H1 (cell line): ENCODE measurements at regions not wholly inside any gene's neighbourhood (a gene's known extent, or its start where the extent isn't known, plus 50 kb on each side); places are given as distances from the start of the nearest gene placed in this dataset.

ENCODE experiments used
- CTCF ChIA-PET: fragments of 300-600 bp; sonication (Branson Sonifier 250); formaldehyde crosslinking; loops from one replicate; lab custom pipeline; 2021; ENCODE audit not compliant: partially characterized antibody; lab: Charles Lee
- POLR2A ChIA-PET: fragments of 300-600 bp; sonication (Branson Sonifier 250); formaldehyde crosslinking; loops from one replicate; lab custom pipeline; 2021; ENCODE audit warnings: inconsistent platforms; ENCODE audit not compliant: partially characterized antibody; lab: Charles Lee
- DNase-seq, 2 experiments: peaks; one replicate each; pipeline versions ENCODE4 v3.0.0 to v3.0.0-alpha.2; 2010 to 2022; ENCODE audit warnings: low spot score in 2 of 2, low read depth in 1 of 2, mixed read lengths in 1 of 2
- FAIRE-seq: peaks from 2 replicates; lab custom pipeline; 2011; peaks lifted over from hg19 to GRCh38; lab: Jason Lieb, UNC
- H2AFZ ChIP-seq: 2 replicates; pipeline ENCODE4 v1.8.1; 2012; ENCODE audit warnings: low read length, inconsistent platforms
- H2AK5ac ChIP-seq: 2 replicates; pipeline ENCODE4 v1.6.1; 2013; ENCODE audit warnings: low read depth, low read length
- H2BK120ac ChIP-seq: replicated peaks from 2 replicates; pipeline ENCODE3; 2013; ENCODE audit warnings: low read depth, low read length, inconsistent platforms
- H2BK12ac ChIP-seq: 2 replicates; pipeline ENCODE4 v1.6.1; 2013; ENCODE audit warnings: low read depth, low read length
- H2BK15ac ChIP-seq: 2 replicates; pipeline ENCODE4 v1.6.1; 2013; ENCODE audit warnings: low read length
- H2BK20ac ChIP-seq: 2 replicates; pipeline ENCODE4 v1.6.1; 2013; ENCODE audit warnings: low read length
- H2BK5ac ChIP-seq: 2 replicates; pipeline ENCODE4 v1.6.1; 2013; ENCODE audit warnings: low read depth, low read length
- H3K14ac ChIP-seq: 2 replicates; pipeline ENCODE4 v1.6.1; 2013; ENCODE audit warnings: inconsistent platforms; ENCODE audit not compliant: insufficient read length
- H3K18ac ChIP-seq: 2 replicates; pipeline ENCODE4 v1.6.1; 2013; ENCODE audit warnings: low read length; ENCODE audit errors: extremely low read depth
- H3K23ac ChIP-seq: 2 replicates; pipeline ENCODE4 v1.6.1; 2013; ENCODE audit warnings: inconsistent platforms; ENCODE audit not compliant: insufficient read length
- H3K23me2 ChIP-seq: 2 replicates; pipeline ENCODE4 v1.6.1; 2013; ENCODE audit warnings: low read depth, low read length
- H3K27ac ChIP-seq: 2 replicates; pipeline ENCODE4 v1.6.1; 2011; ENCODE audit warnings: low read depth, low read length, inconsistent platforms
- H3K27me3 ChIP-seq, 4 experiments: replicated peaks in 1 of 4; 1 replicate in 1 of 4; 2 replicates in 3 of 4; pipeline versions ENCODE4 v1.6.1 to v1.8.1; 2011 to 2013; ENCODE audit warnings: low read length in 3 of 4, mild to moderate bottlenecking in 3 of 4, inconsistent platforms in 2 of 4, mixed read lengths in 2 of 4, moderate library complexity in 1 of 4; ENCODE audit not compliant: control insufficient read depth in 3 of 4, insufficient read depth in 3 of 4; ENCODE audit errors: extremely low read depth in 1 of 4
- H3K36me3 ChIP-seq, 4 experiments: 2 replicates each; pipeline versions ENCODE4 v1.6.1 to v1.8.1; 2011 to 2013; ENCODE audit warnings: mild to moderate bottlenecking in 4 of 4, low read length in 3 of 4, moderate library complexity in 2 of 4, control low read depth in 1 of 4, inconsistent platforms in 1 of 4; ENCODE audit not compliant: insufficient read depth in 4 of 4, control insufficient read depth in 2 of 4
- H3K4ac ChIP-seq: replicated peaks from 2 replicates; pipeline ENCODE3; 2013; ENCODE audit warnings: low read length, low read depth, mixed read lengths, inconsistent platforms; ENCODE audit not compliant: insufficient read length
- H3K4me1 ChIP-seq, 4 experiments: replicated peaks in 1 of 4; 1 replicate in 1 of 4; 2 replicates in 3 of 4; pipeline versions ENCODE4 v1.6.1 to v1.8.1; 2011 to 2013; ENCODE audit warnings: low read length in 3 of 4, inconsistent platforms in 2 of 4, mixed read lengths in 1 of 4; ENCODE audit not compliant: insufficient read depth in 4 of 4, control insufficient read depth in 3 of 4
- H3K4me2 ChIP-seq, 2 experiments: 2 replicates each; pipeline versions ENCODE4 v1.6.1 to v1.8.1; 2011 to 2013; ENCODE audit warnings: low read depth in 2 of 2, low read length in 2 of 2, control low read depth in 1 of 2, inconsistent platforms in 1 of 2, mild to moderate bottlenecking in 1 of 2; ENCODE audit not compliant: insufficient read depth in 1 of 2
- H3K4me3 ChIP-seq, 4 experiments: fragments of 200-600, 300-600 bp in 1 of 4; sonication (generic), shearing (Covaris generic), sonication (Bioruptor Twin) in 1 of 4; 2 replicates each; pipeline versions ENCODE4 v1.5.1 to v1.8.1; 2011 to 2016; ENCODE audit warnings: low read length in 4 of 4, low read depth in 3 of 4, control low read depth in 2 of 4, inconsistent platforms in 2 of 4, mild to moderate bottlenecking in 2 of 4, mixed read lengths in 1 of 4, moderate library complexity in 1 of 4; ENCODE audit not compliant: insufficient read depth in 2 of 4; ENCODE audit errors: extremely low read depth in 1 of 4
- H3K56ac ChIP-seq: replicated peaks from 2 replicates; pipeline ENCODE3; 2013; ENCODE audit warnings: low read depth, mild to moderate bottlenecking, mixed read lengths, low read length, inconsistent platforms; ENCODE audit not compliant: insufficient read length
- H3K79me1 ChIP-seq: 2 replicates; pipeline ENCODE4 v1.6.1; 2013; ENCODE audit warnings: low read depth, low read length, control low read depth
- H3K79me2 ChIP-seq, 2 experiments: 2 replicates each; pipeline versions ENCODE4 v1.6.1 to v1.8.1; 2012 to 2013; ENCODE audit warnings: low read length in 2 of 2, mild to moderate bottlenecking in 2 of 2, inconsistent platforms in 1 of 2; ENCODE audit not compliant: insufficient read depth in 2 of 2, control insufficient read depth in 1 of 2
- H3K9ac ChIP-seq, 4 experiments: replicated peaks in 1 of 4; 1 replicate in 1 of 4; 2 replicates in 3 of 4; pipeline versions ENCODE4 v1.6.1 to v1.8.1; 2011 to 2013; ENCODE audit warnings: low read depth in 3 of 4, low read length in 3 of 4, control low read depth in 2 of 4, mild to moderate bottlenecking in 2 of 4, moderate library complexity in 2 of 4, inconsistent platforms in 1 of 4; ENCODE audit errors: extremely low read depth in 1 of 4
- H3K9me3 ChIP-seq, 2 experiments: 2 replicates each; pipeline versions ENCODE4 v1.6.1 to v1.8.1; 2012 to 2013; ENCODE audit warnings: mild to moderate bottlenecking in 2 of 2, moderate library complexity in 2 of 2, control low read depth in 1 of 2, inconsistent platforms in 1 of 2, low read depth in 1 of 2, low read length in 1 of 2, mixed read lengths in 1 of 2; ENCODE audit not compliant: insufficient read depth in 2 of 2
- H4K20me1 ChIP-seq, 2 experiments: replicated peaks in 1 of 2; 2 replicates each; pipeline versions ENCODE3 to v1.8.1; 2011 to 2013; ENCODE audit warnings: inconsistent platforms in 2 of 2, low read length in 2 of 2, mild to moderate bottlenecking in 1 of 2; ENCODE audit not compliant: insufficient read depth in 2 of 2, control insufficient read depth in 1 of 2
- H4K5ac ChIP-seq: 2 replicates; pipeline ENCODE4 v1.6.1; 2013; ENCODE audit warnings: low read length, low read depth, mixed read lengths, inconsistent platforms; ENCODE audit not compliant: insufficient read length
- H4K8ac ChIP-seq: 2 replicates; pipeline ENCODE4 v1.8.0; 2013; ENCODE audit warnings: mild to moderate bottlenecking, moderate library complexity, low read length, inconsistent platforms; ENCODE audit not compliant: insufficient read depth; ENCODE audit errors: extremely low read depth
- H4K91ac ChIP-seq: replicated peaks from 2 replicates; pipeline ENCODE3; 2013; ENCODE audit warnings: low read length, mixed read lengths, inconsistent platforms; ENCODE audit not compliant: insufficient read length
- BRCA1 ChIP-seq: IDR thresholded peaks from 2 replicates; pipeline ENCODE4 v1.6.1; 2012; ENCODE audit warnings: low read depth, low read length, improper control_type of control experiment
- CTCF ChIP-seq, 3 experiments: IDR thresholded peaks; 1 replicate in 2 of 3; 2 replicates in 1 of 3; pipeline versions ENCODE4 v1.5.1 to v1.6.1; 2011; ENCODE audit warnings: low read length in 3 of 3, mild to moderate bottlenecking in 3 of 3, inconsistent platforms in 2 of 3, low read depth in 1 of 3, moderate library complexity in 1 of 3; ENCODE audit not compliant: insufficient read depth in 1 of 3; ENCODE audit errors: control extremely low read depth in 1 of 3
- GTF2F1 ChIP-seq: IDR thresholded peaks from 2 replicates; pipeline ENCODE4 v1.6.1; 2012; ENCODE audit warnings: low read depth, low read length, improper control_type of control experiment, borderline replicate concordance
- RBBP5 ChIP-seq: IDR thresholded peaks from 2 replicates; pipeline ENCODE4 v1.7.1; 2012; ENCODE audit warnings: low read depth, mild to moderate bottlenecking, inconsistent platforms, low read length, moderate library complexity, borderline replicate concordance
- ZNF274 ChIP-seq: IDR thresholded peaks from 2 replicates; pipeline ENCODE4 v1.7.0; 2012; ENCODE audit warnings: low read length, borderline replicate concordance; ENCODE audit errors: extremely low read depth
- WGBS, 2 experiments: shearing (Covaris generic) in 1 of 2; methylation state at CpG; one replicate each; pipeline versions ENCODE4 v1.1.6 to v1.1.7; 2013 to 2015; ENCODE audit warnings: low lambda C conversion rate in 2 of 2, mixed read lengths in 2 of 2, inconsistent platforms in 1 of 2, low coverage in 1 of 2, missing lambda C conversion rate in 1 of 2; ENCODE audit not compliant: insufficient replicate concordance in 2 of 2, insufficient coverage in 1 of 2, insufficient read length in 1 of 2; ENCODE audit errors: extremely low coverage in 1 of 2, missing lambda C conversion rate in 1 of 2; 5-methylcytosine and 5-hydroxymethylcytosine counted together

- H3K23me2 ChIP-seq, result no peaks in the 10 kb centered on the region
- H3K9ac ChIP-seq, result no peak overlapping the region
- H4K5ac ChIP-seq, result no peak overlapping the region
- no peak overlapping the region for H2BK15ac ChIP-seq
- no peaks in the 10 kb centered on the region for H3K9me3 ChIP-seq
- no peaks in the 10 kb centered on the region for H3K79me1 ChIP-seq
- no peak overlapping the region for H3K14ac ChIP-seq
- no peaks in the 10 kb centered on the region for H3K4me1 ChIP-seq
- TF ChIP-seq GTF2F1 (no peak), BRCA1 (no peak), RBBP5 (no peak), CTCF (IDR thresholded peaks at IDR 0.05; ENCODE audit: control extremely low read depth in 1 of 3, insufficient read depth in 1 of 3, low read depth in 1 of 3, low read length in 3 of 3) (no peak), ZNF274 (no peak)
- no peak overlapping the region for H2BK12ac ChIP-seq
- H2AFZ ChIP-seq, result no peak overlapping the region
- no peak overlapping the region for H2BK5ac ChIP-seq
- no peak overlapping the region for H3K4me3 ChIP-seq
- no peak overlapping the region for H3K23ac ChIP-seq
- CTCF ChIA-PET, result no interaction called here
- no peak overlapping the region for H3K4ac ChIP-seq
- no peak overlapping the region for H2BK120ac ChIP-seq
- no peaks in the 10 kb centered on the region for H3K79me2 ChIP-seq
- no peak overlapping the region for H4K8ac ChIP-seq
- DNase-seq (no peak), FAIRE-seq (no peak)
- no peak overlapping the region for H3K56ac ChIP-seq
- H3K27ac ChIP-seq, result no peak overlapping the region
- H3K4me2 ChIP-seq, result no peak overlapping the region
- no peaks in the 10 kb centered on the region for H3K36me3 ChIP-seq
- H2AK5ac ChIP-seq, result no peak overlapping the region
- no peak overlapping the region for H2BK20ac ChIP-seq
- POLR2A ChIA-PET, result no interaction called here
- H4K20me1 ChIP-seq, result peaks cover 0 to 1% of the 10 kb centered on the region in 2 experiments
- H4K91ac ChIP-seq, result no peak overlapping the region
- H3K18ac ChIP-seq, result no peak overlapping the region
- no peaks in the 10 kb centered on the region for H3K27me3 ChIP-seq
- WGBS, 2 experiments, result 90% methylated on average over 3 of the region's 3 CpGs; no CpG with 5 or more reads in 1 of the 2 experiments
Observed at GRCh38 chr18:5707586-5707985, 163.8 kb upstream of the EPB41L3 start.
